GM19023 (cell line): ENCODE measurements at regions not wholly inside any gene's neighbourhood (a gene's known extent, or its start where the extent isn't known, plus 50 kb on each side); places are given as distances from the start of the nearest gene placed in this dataset.

ENCODE experiments used
- ATAC-seq: cut with Tn5 transposase; IDR thresholded peaks from one replicate; pipeline ENCODE4 v1.9.1; 2021; ENCODE audit warnings: mild to moderate bottlenecking, moderate library complexity; ENCODE audit not compliant: unreplicated experiment

GRCh38 chr7:155360495-155361345 is 63.0 kb downstream of the INSIG1 start:
- ATAC-seq = no peak

- ATAC-seq = no peak
Measured at GRCh38 chr7:155361346-155361680, 63.6 kb downstream of the INSIG1 start.

GRCh38 chr7:155361947-155362346 is 64.3 kb downstream of the INSIG1 start:
- no peak for ATAC-seq

GRCh38 chr7:155362380-155363145 is 64.9 kb downstream of the INSIG1 start:
- ATAC-seq = no peak

GRCh38 chr7:155363146-155363539 is 65.5 kb downstream of the INSIG1 start:
- ATAC-seq = no peak

GRCh38 chr7:155363852-155364600 is 66.3 kb downstream of the INSIG1 start:
- no peak for ATAC-seq

- no peak for ATAC-seq
Measured at GRCh38 chr7:155365146-155365874, 67.6 kb downstream of the INSIG1 start.

GRCh38 chr7:155368894-155369600 is 71.4 kb downstream of the INSIG1 start:
- no peak for ATAC-seq

- no peak for ATAC-seq
Measured at GRCh38 chr7:155369766-155370165, 72.1 kb downstream of the INSIG1 start.

- no peak for ATAC-seq
Measured at GRCh38 chr7:155371331-155371883, 73.7 kb downstream of the INSIG1 start.

- peak; percentile 49 for ATAC-seq
Measured at GRCh38 chr7:155371884-155372781, 74.5 kb downstream of the INSIG1 start.

- no peak for ATAC-seq
Measured at GRCh38 chr7:155372782-155373358, 75.2 kb downstream of the INSIG1 start.

GRCh38 chr7:155373359-155374273 is 75.9 kb downstream of the INSIG1 start:
- no peak for ATAC-seq

GRCh38 chr7:155374276-155375252 is 76.9 kb downstream of the INSIG1 start:
- no peak for ATAC-seq

GRCh38 chr7:155375337-155376277 is 77.9 kb downstream of the INSIG1 start:
- ATAC-seq = no peak
